SK-N-SH (cell line): ENCODE measurements at regions not wholly inside any gene's neighbourhood (a gene's known extent, or its start where the extent isn't known, plus 50 kb on each side); places are given as distances from the start of the nearest gene placed in this dataset.

ENCODE experiments used
- CTCF ChIA-PET: fragments of 300-600, 350-600 bp; formaldehyde crosslinking; extraction: SDS; loops from one replicate; lab custom pipeline; 2021; lab: Yijun Ruan, JAX
- POLR2A ChIA-PET: fragments of 350-600 bp; sonication (Branson Sonifier 250); formaldehyde crosslinking; extraction: SDS; loops from one replicate; lab custom pipeline; 2020; ENCODE audit warnings: antibody characterized with exemption, inconsistent platforms; lab: Yijun Ruan, JAX
- DNase-seq: peaks from one replicate; pipeline ENCODE4 v3.0.0; 2012
- H2AFZ ChIP-seq: fragments of 200-600 bp; sonication (generic); 2 replicates; pipeline ENCODE4 v1.8.1; 2016; ENCODE audit warnings: antibody characterized with exemption, mild to moderate bottlenecking, low read depth
- H3F3A ChIP-seq: fragments of 200-600 bp; sonication (generic); replicated peaks from 2 replicates; pipeline ENCODE3; 2016; ENCODE audit warnings: antibody characterized with exemption, mild to moderate bottlenecking; ENCODE audit not compliant: insufficient read depth
- H3K27ac ChIP-seq, 2 experiments: fragments of 200-500 bp in 1 of 2; fragments of 200-600 bp in 1 of 2; sonication (Bioruptor generic) in 1 of 2; sonication (generic), shearing (Covaris generic) in 1 of 2; 2 replicates each; pipeline versions ENCODE4 v1.5.1 to v1.6.1; 2014 to 2016; ENCODE audit warnings: low read depth in 2 of 2, inconsistent platforms in 1 of 2, low read length in 1 of 2, mild to moderate bottlenecking in 1 of 2, mixed read lengths in 1 of 2
- H3K27me3 ChIP-seq: fragments of 200-600 bp; sonication (generic), shearing (Covaris generic); 2 replicates; pipeline ENCODE4 v1.6.1; 2016; ENCODE audit warnings: mixed run types; ENCODE audit not compliant: insufficient read depth
- H3K36me3 ChIP-seq, 2 experiments: fragments of 200-500 bp in 1 of 2; fragments of 200-600 bp in 1 of 2; sonication (Bioruptor generic) in 1 of 2; sonication (generic) in 1 of 2; replicated peaks in 1 of 2; 2 replicates each; pipeline versions ENCODE3 to v1.5.1; 2014 to 2016; ENCODE audit warnings: low read length in 1 of 2, mild to moderate bottlenecking in 1 of 2; ENCODE audit not compliant: insufficient read depth in 2 of 2, control insufficient read depth in 1 of 2
- H3K4me1 ChIP-seq, 2 experiments: fragments of 200-500 bp in 1 of 2; fragments of 200-600 bp in 1 of 2; sonication (Bioruptor generic) in 1 of 2; sonication (generic), shearing (Covaris generic) in 1 of 2; 2 replicates each; pipeline versions ENCODE4 v1.5.1 to v1.6.1; 2014 to 2016; ENCODE audit warnings: low read depth in 1 of 2, low read length in 1 of 2, mixed run types in 1 of 2; ENCODE audit not compliant: insufficient read depth in 2 of 2, control insufficient read depth in 1 of 2
- H3K4me2 ChIP-seq: fragments of 200-600 bp; sonication (generic), shearing (Covaris generic); 2 replicates; pipeline ENCODE4 v1.6.1; 2017; ENCODE audit warnings: mixed run types
- H3K4me3 ChIP-seq, 2 experiments: fragments of 200-500 bp in 1 of 2; fragments of 200-600 bp in 1 of 2; sonication (Bioruptor generic) in 1 of 2; sonication (generic), shearing (Covaris generic) in 1 of 2; 2 replicates each; pipeline versions ENCODE4 v1.5.1 to v1.8.1; 2014 to 2016; ENCODE audit warnings: low read depth in 2 of 2, inconsistent platforms in 1 of 2, low read length in 1 of 2, mild to moderate bottlenecking in 1 of 2, mixed read lengths in 1 of 2, moderate library complexity in 1 of 2
- H3K79me2 ChIP-seq: fragments of 200-600 bp; sonication (generic); 2 replicates; pipeline ENCODE4 v1.8.1; 2017; ENCODE audit warnings: mild to moderate bottlenecking; ENCODE audit not compliant: insufficient read depth
- H3K9ac ChIP-seq: fragments of 200-600 bp; sonication (generic); 2 replicates; pipeline ENCODE4 v1.6.1; 2017; ENCODE audit warnings: mixed run types
- H3K9me2 ChIP-seq: fragments of 200-600 bp; sonication (generic); 2 replicates; pipeline ENCODE4 v1.6.1; 2017; ENCODE audit warnings: mixed run types
- H3K9me3 ChIP-seq: fragments of 200-600 bp; sonication (generic); 2 replicates; pipeline ENCODE4 v1.6.1; 2017; ENCODE audit warnings: mixed run types, mild to moderate bottlenecking, moderate library complexity
- H4K20me1 ChIP-seq: fragments of 200-600 bp; sonication (generic); 2 replicates; pipeline ENCODE4 v1.6.1; 2017; ENCODE audit warnings: mild to moderate bottlenecking, mixed run types; ENCODE audit not compliant: insufficient read depth
- CHD2 ChIP-seq: fragments of 150-350 bp; IDR thresholded peaks from 2 replicates; pipeline ENCODE4 v1.6.1; 2018; ENCODE audit warnings: low read length; ENCODE audit not compliant: partially characterized antibody
- FOXM1 ChIP-seq: IDR thresholded peaks from 2 replicates; pipeline ENCODE4 v1.4.0; 2012; ENCODE audit warnings: low read depth, mild to moderate bottlenecking
- GABPA ChIP-seq: IDR thresholded peaks from 2 replicates; pipeline ENCODE4 v1.4.0; 2012; ENCODE audit warnings: low read depth, mild to moderate bottlenecking
- MEF2A ChIP-seq: IDR thresholded peaks from 2 replicates; pipeline ENCODE4 v1.4.0; 2012; ENCODE audit warnings: low read depth, borderline replicate concordance
- NFIC ChIP-seq: IDR thresholded peaks from 2 replicates; pipeline ENCODE4 v1.4.0; 2012; ENCODE audit warnings: borderline replicate concordance
- NRF1 ChIP-seq: IDR thresholded peaks from 2 replicates; pipeline ENCODE4 v1.6.1; 2012; ENCODE audit warnings: low read depth, mild to moderate bottlenecking, low read length
- RAD21 ChIP-seq: IDR thresholded peaks from 2 replicates; pipeline ENCODE4 v1.6.1; 2012; ENCODE audit warnings: mild to moderate bottlenecking, low read length
- RCOR1 ChIP-seq: fragments of 150-350 bp; IDR thresholded peaks from 2 replicates; pipeline ENCODE4 v1.6.1; 2017; ENCODE audit warnings: antibody characterized with exemption, low read length
- RFX5 ChIP-seq: IDR thresholded peaks from 2 replicates; pipeline ENCODE4 v1.6.1; 2012; ENCODE audit warnings: mild to moderate bottlenecking, improper control_type of control experiment, low read length
- RXRA ChIP-seq: IDR thresholded peaks from 2 replicates; pipeline ENCODE4 v1.4.0; 2012; ENCODE audit warnings: low read depth, mild to moderate bottlenecking, borderline replicate concordance
- SIN3A ChIP-seq: IDR thresholded peaks from 2 replicates; pipeline ENCODE4 v1.6.1; 2012; ENCODE audit warnings: low read depth, mild to moderate bottlenecking, low read length, moderate library complexity, borderline replicate concordance
- SMC3 ChIP-seq: IDR thresholded peaks from 2 replicates; pipeline ENCODE4 v1.6.1; 2012; ENCODE audit warnings: low read depth, low read length, improper control_type of control experiment
- TAF1 ChIP-seq: IDR thresholded peaks from 2 replicates; pipeline ENCODE4 v1.6.1; 2012; ENCODE audit warnings: low read depth, mild to moderate bottlenecking, low read length, moderate library complexity, borderline replicate concordance
- TCF12 ChIP-seq: IDR thresholded peaks from 2 replicates; pipeline ENCODE4 v1.4.0; 2012
- TEAD4 ChIP-seq: IDR thresholded peaks from 2 replicates; pipeline ENCODE4 v1.4.0; 2012; ENCODE audit warnings: mild to moderate bottlenecking, borderline replicate concordance; ENCODE audit not compliant: insufficient read depth
- USF2 ChIP-seq: fragments of 150-350 bp; IDR thresholded peaks from 2 replicates; pipeline ENCODE4 v1.6.1; 2017; ENCODE audit warnings: antibody characterized with exemption, low read length, low read depth, borderline replicate concordance
- YY1 ChIP-seq: IDR thresholded peaks from 2 replicates; pipeline ENCODE4 v1.4.0; 2012; ENCODE audit warnings: low read depth, mild to moderate bottlenecking
- ZBTB33 ChIP-seq: IDR thresholded peaks from 2 replicates; pipeline ENCODE4 v1.4.0; 2012; ENCODE audit warnings: low read depth, borderline replicate concordance
- WGBS: methylation state at CpG from one replicate; pipeline ENCODE4 v1.1.6; 2017; ENCODE audit warnings: low lambda C conversion rate; 5-methylcytosine and 5-hydroxymethylcytosine counted together
- TF ChIP-seq, protein P1 (sequence below): IDR thresholded peaks from 2 replicates; pipeline ENCODE4 v1.4.0; 2012; ENCODE audit warnings: low read depth

- TF ChIP-seq RXRA: no peak
These were observed 64.9 kb upstream of the ZDHHC17 start (continued) for GRCh38 chr12:76698966-76699365.

GRCh38 chr12:76701690-76702089 is 62.2 kb upstream of the ZDHHC17 start:
- Histone ChIP-seq H3K9me2 (no peaks in the 10 kb centered on the region), H4K20me1 (no peaks in the 10 kb centered on the region), H3F3A (no peaks in the 10 kb centered on the region), H2AFZ (no peak overlapping the region), H3K36me3 (no peaks in the 10 kb centered on the region), H3K9me3 (no peaks in the 10 kb centered on the region), H3K4me1 (no peaks in the 10 kb centered on the region; a peak in 1 of 4 replicates), H3K4me3 (no peak overlapping the region), H3K27me3 (no peaks in the 10 kb centered on the region), H3K27ac (no peak overlapping the region), H3K4me2 (no peak overlapping the region), H3K79me2 (no peaks in the 10 kb centered on the region), H3K9ac (no peak overlapping the region)
- 94% methylated on average over 1 of the region's 1 CpG for WGBS
- no peak for TF ChIP-seq NFIC
- TF ChIP-seq RAD21: no peak
- TF ChIP-seq CHD2: no peak
- TF ChIP-seq, protein P1, sequence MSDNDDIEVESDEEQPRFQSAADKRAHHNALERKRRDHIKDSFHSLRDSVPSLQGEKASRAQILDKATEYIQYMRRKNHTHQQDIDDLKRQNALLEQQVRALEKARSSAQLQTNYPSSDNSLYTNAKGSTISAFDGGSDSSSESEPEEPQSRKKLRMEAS: no peak
- TF ChIP-seq FOXM1: no peak
- TF ChIP-seq GABPA: no peak
- no peak for TF ChIP-seq TAF1
- no peak for TF ChIP-seq NRF1
- no peak for TF ChIP-seq MEF2A
- no peak for TF ChIP-seq SMC3
- no peak for TF ChIP-seq SIN3A
- no peak for TF ChIP-seq RXRA
- TF ChIP-seq ZBTB33: no peak
- TF ChIP-seq USF2: no peak
- no peak for TF ChIP-seq TEAD4
- TF ChIP-seq RCOR1: no peak
- TF ChIP-seq YY1: no peak
- no peak for TF ChIP-seq TCF12
- no peak for TF ChIP-seq RFX5
- POLR2A ChIA-PET: no interaction called here
- CTCF ChIA-PET: no interaction called here
- DNase-seq: no peak
